ENCODE measurements at regions not wholly inside any gene's neighbourhood (a gene's known extent, or its start where the extent isn't known, plus 50 kb on each side); places are given as distances from the start of the nearest gene placed in this dataset.

DNA sequence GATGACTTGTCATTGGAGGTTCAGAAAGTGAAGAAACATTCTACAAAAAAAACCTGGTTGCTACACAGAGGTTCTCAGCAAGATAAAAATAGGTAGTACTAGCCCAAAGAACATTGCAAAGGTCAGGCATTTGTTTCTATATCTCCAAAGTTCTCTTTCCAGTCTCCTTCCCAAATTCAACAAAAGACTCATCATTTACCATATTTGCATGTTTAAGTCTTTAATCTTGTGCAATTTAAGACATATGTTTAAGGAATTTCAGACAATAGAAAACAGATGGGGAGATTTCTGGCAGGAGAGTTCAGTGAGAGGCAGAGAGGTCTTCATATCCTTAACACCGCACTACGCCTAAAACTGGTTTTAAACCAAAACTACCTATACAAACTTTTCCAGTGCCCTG, 173.8 kb upstream of the THBS1 start (continued):
- TF ChIP-seq, protein P1, sequence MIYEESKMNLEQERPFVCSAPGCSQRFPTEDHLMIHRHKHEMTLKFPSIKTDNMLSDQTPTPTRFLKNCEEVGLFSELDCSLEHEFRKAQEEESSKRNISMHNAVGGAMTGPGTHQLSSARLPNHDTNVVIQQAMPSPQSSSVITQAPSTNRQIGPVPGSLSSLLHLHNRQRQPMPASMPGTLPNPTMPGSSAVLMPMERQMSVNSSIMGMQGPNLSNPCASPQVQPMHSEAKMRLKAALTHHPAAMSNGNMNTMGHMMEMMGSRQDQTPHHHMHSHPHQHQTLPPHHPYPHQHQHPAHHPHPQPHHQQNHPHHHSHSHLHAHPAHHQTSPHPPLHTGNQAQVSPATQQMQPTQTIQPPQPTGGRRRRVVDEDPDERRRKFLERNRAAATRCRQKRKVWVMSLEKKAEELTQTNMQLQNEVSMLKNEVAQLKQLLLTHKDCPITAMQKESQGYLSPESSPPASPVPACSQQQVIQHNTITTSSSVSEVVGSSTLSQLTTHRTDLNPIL (CRISPR knock-in tag; IDR thresholded peaks at IDR 0.05; ENCODE audit: low read depth), result no peak
- TF ChIP-seq, protein P2, sequence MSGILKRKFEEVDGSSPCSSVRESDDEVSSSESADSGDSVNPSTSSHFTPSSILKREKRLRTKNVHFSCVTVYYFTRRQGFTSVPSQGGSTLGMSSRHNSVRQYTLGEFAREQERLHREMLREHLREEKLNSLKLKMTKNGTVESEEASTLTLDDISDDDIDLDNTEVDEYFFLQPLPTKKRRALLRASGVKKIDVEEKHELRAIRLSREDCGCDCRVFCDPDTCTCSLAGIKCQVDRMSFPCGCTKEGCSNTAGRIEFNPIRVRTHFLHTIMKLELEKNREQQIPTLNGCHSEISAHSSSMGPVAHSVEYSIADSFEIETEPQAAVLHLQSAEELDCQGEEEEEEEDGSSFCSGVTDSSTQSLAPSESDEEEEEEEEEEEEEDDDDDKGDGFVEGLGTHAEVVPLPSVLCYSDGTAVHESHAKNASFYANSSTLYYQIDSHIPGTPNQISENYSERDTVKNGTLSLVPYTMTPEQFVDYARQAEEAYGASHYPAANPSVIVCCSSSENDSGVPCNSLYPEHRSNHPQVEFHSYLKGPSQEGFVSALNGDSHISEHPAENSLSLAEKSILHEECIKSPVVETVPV (CRISPR knock-in tag; IDR thresholded peaks at IDR 0.05), result no peak
- no peak for TF ChIP-seq ZC3H10 (CRISPR knock-in tag; IDR thresholded peaks at IDR 0.05)

DNA sequence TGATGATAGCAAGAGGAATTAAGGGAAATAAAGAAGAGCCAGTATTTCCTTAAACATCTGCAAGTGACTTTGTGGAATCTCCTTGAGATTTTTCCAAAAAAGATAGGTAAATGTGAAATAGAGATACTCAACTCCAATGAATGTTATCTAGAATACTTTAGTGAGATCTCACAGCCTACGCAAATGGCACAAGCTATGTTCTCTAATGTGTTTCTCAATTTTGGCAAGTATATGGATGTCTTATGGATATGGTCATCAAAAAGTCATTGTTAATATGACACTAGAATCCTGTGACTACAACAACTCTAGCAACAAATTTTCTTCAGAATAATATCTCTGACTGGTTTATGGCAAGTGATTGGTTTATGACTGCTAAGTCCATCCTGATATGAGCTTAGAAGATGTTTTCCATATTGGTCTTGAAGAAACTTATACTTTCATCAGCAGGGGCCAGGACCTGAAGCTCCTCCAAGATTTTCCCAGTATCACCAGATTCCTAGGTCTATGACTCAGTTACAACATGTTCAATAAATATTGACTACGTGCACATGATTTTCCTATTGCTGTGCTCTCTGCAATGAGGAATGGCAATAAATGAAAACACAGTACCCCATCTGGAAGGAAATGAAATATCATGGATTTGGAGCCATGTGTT, 170.9 kb upstream of the THBS1 start:
- no peak for ATAC-seq
- TF ChIP-seq, protein P3, sequence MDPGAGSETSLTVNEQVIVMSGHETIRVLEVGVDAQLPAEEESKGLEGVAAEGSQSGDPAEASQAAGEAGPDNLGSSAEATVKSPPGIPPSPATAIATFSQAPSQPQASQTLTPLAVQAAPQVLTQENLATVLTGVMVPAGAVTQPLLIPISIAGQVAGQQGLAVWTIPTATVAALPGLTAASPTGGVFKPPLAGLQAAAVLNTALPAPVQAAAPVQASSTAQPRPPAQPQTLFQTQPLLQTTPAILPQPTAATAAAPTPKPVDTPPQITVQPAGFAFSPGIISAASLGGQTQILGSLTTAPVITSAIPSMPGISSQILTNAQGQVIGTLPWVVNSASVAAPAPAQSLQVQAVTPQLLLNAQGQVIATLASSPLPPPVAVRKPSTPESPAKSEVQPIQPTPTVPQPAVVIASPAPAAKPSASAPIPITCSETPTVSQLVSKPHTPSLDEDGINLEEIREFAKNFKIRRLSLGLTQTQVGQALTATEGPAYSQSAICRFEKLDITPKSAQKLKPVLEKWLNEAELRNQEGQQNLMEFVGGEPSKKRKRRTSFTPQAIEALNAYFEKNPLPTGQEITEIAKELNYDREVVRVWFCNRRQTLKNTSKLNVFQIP (CRISPR knock-in tag; IDR thresholded peaks at IDR 0.05; ENCODE audit: borderline replicate concordance, low read depth), result no peak
- TF ChIP-seq ZC3H10 (CRISPR knock-in tag; IDR thresholded peaks at IDR 0.05), result no peak

DNA sequence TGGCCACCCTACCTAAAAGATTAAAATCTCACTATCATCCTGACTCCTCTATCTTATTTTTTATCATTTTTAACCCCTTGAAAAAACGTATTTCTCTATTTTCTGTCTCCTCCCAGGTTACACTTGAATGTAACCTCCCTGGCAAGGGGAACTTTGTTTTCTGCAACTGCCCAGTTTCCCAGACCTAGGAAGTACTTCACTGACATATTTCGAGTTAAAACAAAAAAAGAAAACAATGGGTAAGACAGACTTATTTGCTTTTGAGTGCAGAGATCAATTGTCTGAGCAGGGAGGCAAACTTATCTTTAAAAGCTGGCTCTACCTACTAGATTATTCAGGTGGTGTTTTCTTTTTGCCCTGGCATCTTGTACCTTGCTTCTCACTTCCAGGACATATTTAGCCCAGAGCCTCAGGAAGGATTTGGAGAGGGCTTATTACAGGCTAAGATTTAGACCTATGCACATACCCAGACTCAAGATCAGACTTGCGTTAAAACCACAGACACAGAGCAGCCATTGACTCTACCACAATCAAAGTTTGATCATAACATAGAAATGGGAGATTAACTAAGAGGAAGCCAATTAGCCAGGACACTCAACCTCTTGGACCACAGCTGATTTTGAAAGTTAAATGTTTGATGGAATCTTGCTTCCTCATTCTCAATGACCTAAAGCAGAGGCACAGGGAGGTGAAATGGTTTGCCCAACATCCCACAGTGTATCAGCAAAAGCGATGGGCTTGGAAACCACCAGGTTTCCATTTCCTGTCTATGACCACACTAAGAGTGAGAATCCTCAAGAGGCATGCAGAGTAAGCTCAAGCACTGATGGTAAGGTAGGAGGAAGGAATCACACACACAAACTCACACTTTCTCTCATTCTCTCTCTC, 169.5 kb upstream of the THBS1 start:
- TF ChIP-seq, protein P2 (CRISPR knock-in tag; IDR thresholded peaks at IDR 0.05), result no peak
- ATAC-seq, result no peak

DNA sequence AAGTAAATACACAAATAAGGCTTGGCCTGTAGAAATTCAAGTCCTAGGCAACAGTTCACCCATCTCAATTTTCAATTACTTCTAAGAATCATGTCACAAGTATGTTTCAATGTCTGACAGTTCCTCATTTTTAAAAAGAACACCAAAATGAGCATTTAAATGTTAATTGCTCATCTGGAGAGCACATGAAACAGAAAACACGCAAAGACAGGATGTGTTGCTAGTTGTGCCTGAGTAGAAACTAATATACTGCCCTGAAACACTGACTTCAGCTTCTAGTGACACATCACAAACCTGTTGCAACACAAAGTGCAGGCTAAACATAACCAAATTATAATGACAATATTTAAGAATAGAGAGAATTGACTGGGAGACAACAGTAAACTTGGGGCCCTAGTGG, 167.3 kb upstream of the THBS1 start:
- TF ChIP-seq, protein P2 (CRISPR knock-in tag; IDR thresholded peaks at IDR 0.05), result no peak
- TF ChIP-seq TOX (CRISPR knock-in tag; IDR thresholded peaks at IDR 0.05; ENCODE audit: borderline replicate concordance) (no peak), RARB (CRISPR knock-in tag; IDR thresholded peaks at IDR 0.05) (no peak), ZFP30 (CRISPR knock-in tag; IDR thresholded peaks at IDR 0.05) (no peak), ZNF8 (CRISPR knock-in tag; IDR thresholded peaks at IDR 0.05) (no peak), ESRRG (CRISPR knock-in tag; IDR thresholded peaks at IDR 0.05) (no peak), ZNF565 (CRISPR knock-in tag; conservative IDR thresholded peaks at IDR 0.05; ENCODE audit: low read depth) (no peak), ISL1 (CRISPR knock-in tag; IDR thresholded peaks at IDR 0.05) (no peak), PPARA (CRISPR knock-in tag; IDR thresholded peaks at IDR 0.05; ENCODE audit: borderline replicate concordance) (no peak), BACH2 (CRISPR knock-in tag; IDR thresholded peaks at IDR 0.05; ENCODE audit: borderline replicate concordance) (no peak), OSR1 (CRISPR knock-in tag; IDR thresholded peaks at IDR 0.05) (no peak), CSDC2 (CRISPR knock-in tag; IDR thresholded peaks at IDR 0.05) (no peak), ARNTL (CRISPR knock-in tag; IDR thresholded peaks at IDR 0.05; ENCODE audit: borderline replicate concordance, low read depth) (no peak), SNAI2 (CRISPR knock-in tag; IDR thresholded peaks at IDR 0.05) (no peak), GLIS3 (CRISPR knock-in tag; IDR thresholded peaks at IDR 0.05) (no peak), ZFP3 (CRISPR knock-in tag; IDR thresholded peaks at IDR 0.05) (no peak), ZNF70 (CRISPR knock-in tag; IDR thresholded peaks at IDR 0.05) (no peak)
- TF ChIP-seq, protein P4, sequence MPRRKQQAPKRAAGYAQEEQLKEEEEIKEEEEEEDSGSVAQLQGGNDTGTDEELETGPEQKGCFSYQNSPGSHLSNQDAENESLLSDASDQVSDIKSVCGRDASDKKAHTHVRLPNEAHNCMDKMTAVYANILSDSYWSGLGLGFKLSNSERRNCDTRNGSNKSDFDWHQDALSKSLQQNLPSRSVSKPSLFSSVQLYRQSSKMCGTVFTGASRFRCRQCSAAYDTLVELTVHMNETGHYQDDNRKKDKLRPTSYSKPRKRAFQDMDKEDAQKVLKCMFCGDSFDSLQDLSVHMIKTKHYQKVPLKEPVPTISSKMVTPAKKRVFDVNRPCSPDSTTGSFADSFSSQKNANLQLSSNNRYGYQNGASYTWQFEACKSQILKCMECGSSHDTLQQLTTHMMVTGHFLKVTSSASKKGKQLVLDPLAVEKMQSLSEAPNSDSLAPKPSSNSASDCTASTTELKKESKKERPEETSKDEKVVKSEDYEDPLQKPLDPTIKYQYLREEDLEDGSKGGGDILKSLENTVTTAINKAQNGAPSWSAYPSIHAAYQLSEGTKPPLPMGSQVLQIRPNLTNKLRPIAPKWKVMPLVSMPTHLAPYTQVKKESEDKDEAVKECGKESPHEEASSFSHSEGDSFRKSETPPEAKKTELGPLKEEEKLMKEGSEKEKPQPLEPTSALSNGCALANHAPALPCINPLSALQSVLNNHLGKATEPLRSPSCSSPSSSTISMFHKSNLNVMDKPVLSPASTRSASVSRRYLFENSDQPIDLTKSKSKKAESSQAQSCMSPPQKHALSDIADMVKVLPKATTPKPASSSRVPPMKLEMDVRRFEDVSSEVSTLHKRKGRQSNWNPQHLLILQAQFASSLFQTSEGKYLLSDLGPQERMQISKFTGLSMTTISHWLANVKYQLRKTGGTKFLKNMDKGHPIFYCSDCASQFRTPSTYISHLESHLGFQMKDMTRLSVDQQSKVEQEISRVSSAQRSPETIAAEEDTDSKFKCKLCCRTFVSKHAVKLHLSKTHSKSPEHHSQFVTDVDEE (CRISPR knock-in tag; IDR thresholded peaks at IDR 0.05), result no peak

More for the DNA sequence above, 167.3 kb upstream of the THBS1 start:
- no peak for ATAC-seq
